D721Med (cell line): ENCODE measurements at regions not wholly inside any gene's neighbourhood (a gene's known extent, or its start where the extent isn't known, plus 50 kb on each side); places are given as distances from the start of the nearest gene placed in this dataset.

Source experiments
- DNase-seq: peaks from one replicate; pipeline ENCODE4 v3.0.0; 2011; ENCODE audit warnings: low spot score; ENCODE audit not compliant: insufficient read length
- FAIRE-seq: peaks from 2 replicates; lab custom pipeline; 2011; peaks lifted over from hg19 to GRCh38; lab: Jason Lieb, UNC
- TF ChIP-seq, protein P1 (sequence below): IDR thresholded peaks from 2 replicates; pipeline ENCODE4 v1.5.1; 2012; ENCODE audit warnings: mild to moderate bottlenecking, control low read depth; ENCODE audit not compliant: insufficient read depth; ENCODE audit errors: missing control alignments

DNA sequence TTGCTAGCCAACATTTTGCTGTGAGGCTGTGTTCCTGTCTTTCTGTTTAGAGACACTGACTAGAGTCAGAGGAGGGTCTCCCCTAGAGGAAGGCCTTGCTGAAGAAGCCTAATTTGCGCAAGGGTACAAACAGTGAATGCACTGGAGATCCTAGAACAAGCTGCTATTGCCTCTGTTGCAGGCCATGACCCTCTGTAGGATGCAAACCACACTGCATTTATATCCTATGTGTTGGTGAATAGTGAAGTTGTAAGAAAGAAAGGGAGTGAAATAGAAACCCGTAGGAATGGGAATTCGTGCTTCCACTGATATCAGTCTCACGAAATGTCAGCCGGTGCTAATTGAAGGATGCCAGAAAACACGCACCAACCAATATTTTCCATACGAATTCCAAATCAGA is 88.2 kb downstream of the GJA1 start:
- no peak for DNase-seq
- TF ChIP-seq, protein P1, sequence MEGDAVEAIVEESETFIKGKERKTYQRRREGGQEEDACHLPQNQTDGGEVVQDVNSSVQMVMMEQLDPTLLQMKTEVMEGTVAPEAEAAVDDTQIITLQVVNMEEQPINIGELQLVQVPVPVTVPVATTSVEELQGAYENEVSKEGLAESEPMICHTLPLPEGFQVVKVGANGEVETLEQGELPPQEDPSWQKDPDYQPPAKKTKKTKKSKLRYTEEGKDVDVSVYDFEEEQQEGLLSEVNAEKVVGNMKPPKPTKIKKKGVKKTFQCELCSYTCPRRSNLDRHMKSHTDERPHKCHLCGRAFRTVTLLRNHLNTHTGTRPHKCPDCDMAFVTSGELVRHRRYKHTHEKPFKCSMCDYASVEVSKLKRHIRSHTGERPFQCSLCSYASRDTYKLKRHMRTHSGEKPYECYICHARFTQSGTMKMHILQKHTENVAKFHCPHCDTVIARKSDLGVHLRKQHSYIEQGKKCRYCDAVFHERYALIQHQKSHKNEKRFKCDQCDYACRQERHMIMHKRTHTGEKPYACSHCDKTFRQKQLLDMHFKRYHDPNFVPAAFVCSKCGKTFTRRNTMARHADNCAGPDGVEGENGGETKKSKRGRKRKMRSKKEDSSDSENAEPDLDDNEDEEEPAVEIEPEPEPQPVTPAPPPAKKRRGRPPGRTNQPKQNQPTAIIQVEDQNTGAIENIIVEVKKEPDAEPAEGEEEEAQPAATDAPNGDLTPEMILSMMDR: no peak
- no peak for FAIRE-seq

DNA sequence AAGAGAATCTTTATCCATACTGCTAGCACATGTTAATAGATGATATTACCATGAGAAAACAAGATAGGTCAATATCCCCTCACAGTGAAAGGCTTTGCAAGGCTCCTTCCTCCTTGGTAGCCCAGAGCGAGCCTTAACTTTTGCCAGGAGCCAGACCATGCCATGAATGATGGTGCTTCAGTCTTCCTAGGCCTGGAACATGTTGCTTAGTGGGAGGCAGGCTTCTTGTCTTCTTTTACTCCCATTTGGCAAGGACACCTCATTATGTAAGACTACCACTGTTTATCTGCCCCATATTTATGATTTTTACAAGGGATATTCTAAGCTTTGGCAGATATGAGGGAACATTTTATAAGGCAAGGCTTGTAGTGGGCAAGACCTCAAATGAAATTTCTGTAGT is 90.8 kb downstream of the GJA1 start:
- DNase-seq: no peak
- FAIRE-seq: no peak
- TF ChIP-seq, protein P1: no peak

DNA sequence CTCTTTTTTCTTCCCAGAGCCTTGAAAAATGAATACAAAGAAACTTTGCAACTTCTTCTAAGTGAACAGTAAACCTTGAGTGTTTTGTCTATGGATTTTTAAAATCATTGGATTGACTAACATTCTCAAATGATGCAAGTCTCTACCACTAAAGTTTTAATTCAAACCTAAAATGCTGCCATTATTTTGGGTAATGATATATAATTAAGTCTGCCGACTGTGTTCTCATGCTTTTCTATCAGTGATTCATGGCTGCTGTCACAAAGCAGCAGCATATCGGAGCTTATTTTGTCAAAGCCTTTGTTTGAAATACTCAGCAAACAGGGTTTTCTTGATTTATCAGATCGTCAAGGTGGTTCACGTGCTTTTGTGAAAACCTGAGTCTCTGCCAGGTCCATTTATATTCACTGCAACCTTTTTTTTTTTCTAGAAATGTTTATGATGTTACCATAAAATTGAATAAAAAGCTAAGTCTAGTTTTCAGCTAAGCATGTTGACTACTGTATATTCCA is 96.3 kb downstream of the GJA1 start:
- DNase-seq (no peak), FAIRE-seq (no peak)
- TF ChIP-seq, protein P1: no peak

DNA sequence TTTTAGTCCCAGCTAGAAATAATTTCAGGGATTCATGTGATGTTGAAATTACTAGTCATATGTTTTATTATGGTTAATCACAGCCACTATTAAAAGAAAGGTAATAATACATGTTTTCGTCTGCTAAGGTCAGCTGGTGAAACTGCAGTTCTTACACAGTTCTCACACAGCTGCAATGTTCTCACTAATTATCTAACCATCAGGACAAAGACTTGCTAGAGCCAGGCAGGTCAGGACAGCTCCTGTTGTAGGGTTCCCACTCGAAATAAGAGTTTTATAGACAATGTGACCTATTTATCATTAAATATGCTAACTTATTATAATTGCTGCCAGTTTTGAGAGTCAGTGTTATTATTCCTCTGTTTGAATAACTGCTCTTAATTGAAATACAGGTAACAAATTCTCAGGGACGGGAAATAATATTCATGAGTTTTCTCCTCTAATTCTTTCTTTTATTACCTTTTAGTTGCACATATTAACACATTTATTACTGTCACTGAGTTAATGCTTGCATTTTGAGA is 97.9 kb downstream of the GJA1 start:
- FAIRE-seq (no peak), DNase-seq (no peak)
- TF ChIP-seq, protein P1: no peak

DNA sequence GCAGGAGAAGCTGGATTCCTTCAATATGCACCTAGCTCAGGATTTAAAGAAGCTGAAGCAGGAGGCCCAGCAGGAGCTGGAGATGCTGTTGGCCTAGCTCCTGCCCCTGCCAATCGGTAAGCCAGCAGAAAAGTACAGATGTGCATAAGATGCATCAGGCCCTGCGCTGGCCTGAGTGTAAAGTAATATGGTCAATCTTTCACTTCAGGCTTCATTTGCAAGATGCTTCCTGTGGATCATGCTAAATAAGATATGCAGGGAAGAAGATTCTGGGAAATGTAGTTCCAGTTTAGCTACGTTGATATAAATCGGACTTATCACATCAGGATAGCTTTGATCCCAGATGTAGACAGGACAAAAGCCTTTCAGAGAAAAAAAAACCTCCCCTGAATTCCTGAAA is 100.3 kb downstream of the GJA1 start:
- no peak for FAIRE-seq
- no peak for DNase-seq
- TF ChIP-seq, protein P1: no peak

DNA sequence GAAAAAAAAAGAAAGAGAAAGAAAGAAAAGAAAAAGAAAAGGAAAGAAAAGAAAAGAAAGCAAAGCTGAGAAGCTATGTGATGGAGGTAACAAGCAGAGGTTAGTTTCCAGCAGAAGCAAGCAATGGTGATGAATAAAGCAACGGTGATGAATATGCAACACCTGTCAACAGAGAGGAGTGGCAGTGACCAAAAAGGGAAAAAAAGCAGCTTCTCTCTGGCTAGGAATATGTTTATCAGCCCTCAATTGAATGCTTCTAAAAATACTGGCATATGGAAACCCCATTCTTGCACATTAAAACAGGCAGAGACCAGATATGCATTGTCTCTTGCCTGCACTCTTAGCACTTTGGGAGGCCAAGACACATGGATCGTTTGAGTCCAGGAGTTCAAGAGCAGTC is 100.9 kb downstream of the GJA1 start:
- DNase-seq: no peak
- TF ChIP-seq, protein P1: no peak
- FAIRE-seq: no peak

DNA sequence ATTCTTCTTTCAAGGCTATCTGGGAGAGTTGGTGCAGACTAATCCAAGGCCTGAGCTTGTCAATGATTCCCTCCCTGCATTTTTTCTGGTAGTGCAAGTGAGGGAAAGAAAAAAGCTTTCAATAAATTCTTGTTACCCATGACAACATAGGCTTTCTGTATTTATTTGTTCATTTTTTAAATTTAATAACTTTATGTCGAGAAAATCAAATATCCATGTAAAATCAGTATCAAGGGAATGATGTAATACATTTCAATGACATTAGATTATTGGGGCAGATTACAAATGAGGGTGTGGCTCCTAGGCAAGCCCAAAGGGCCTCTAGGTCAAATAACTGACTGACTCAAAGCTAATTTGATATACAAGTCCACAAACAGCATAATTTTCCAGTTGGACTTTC is 104.0 kb downstream of the GJA1 start:
- TF ChIP-seq, protein P1: no peak
- FAIRE-seq (no peak), DNase-seq (no peak)
